Stimulated activated CD4-positive, alpha-beta T cell treated with anti-CD3 and anti-CD28 coated beads, Interleukin-1b, Interleukin-23, amount 100 ng/mL, for 4 hours (primary cell): ENCODE measurements at regions not wholly inside any gene's neighbourhood (a gene's known extent, or its start where the extent isn't known, plus 50 kb on each side); places are given as distances from the start of the nearest gene placed in this dataset.

Source experiments
- DNase-seq, 2 donors: peaks; one replicate each; pipeline ENCODE4 v3.0.0-alpha.2; 2020; ENCODE audit warnings: low read depth in 2 of 2

- no peak for DNase-seq
Observed at GRCh38 chr5:4877579-4877978, 262.6 kb upstream of the ADAMTS16 start.

- DNase-seq, result no peak
Observed at GRCh38 chr5:4879075-4879474, 261.1 kb upstream of the ADAMTS16 start.

GRCh38 chr5:4879693-4880303, 260.3 kb upstream of the ADAMTS16 start:
- peak in 1 of 2 donors; percentile 20 for DNase-seq

DNA sequence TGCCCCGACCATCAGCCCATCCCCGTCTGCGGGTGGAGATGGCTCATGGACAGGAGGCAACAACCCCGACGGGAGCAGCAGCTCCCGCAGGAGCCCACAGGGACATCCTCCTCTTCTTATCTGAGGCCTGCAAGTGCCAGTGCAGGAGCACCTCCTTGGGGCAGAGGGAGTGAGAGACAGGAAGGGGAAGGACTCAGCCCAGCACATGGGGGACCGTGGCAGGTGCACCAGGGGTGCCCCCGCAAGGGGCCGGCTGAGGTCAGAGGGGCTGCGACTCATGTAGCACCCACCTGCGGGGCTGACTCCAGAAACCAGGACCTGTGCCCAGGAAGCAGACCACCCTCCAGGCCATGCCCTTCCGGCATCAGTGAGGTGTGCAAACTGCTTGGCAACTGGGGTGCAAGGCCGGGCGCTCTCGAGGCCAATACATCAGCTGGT, 259.8 kb upstream of the ADAMTS16 start:
- DNase-seq, result no peak

DNA sequence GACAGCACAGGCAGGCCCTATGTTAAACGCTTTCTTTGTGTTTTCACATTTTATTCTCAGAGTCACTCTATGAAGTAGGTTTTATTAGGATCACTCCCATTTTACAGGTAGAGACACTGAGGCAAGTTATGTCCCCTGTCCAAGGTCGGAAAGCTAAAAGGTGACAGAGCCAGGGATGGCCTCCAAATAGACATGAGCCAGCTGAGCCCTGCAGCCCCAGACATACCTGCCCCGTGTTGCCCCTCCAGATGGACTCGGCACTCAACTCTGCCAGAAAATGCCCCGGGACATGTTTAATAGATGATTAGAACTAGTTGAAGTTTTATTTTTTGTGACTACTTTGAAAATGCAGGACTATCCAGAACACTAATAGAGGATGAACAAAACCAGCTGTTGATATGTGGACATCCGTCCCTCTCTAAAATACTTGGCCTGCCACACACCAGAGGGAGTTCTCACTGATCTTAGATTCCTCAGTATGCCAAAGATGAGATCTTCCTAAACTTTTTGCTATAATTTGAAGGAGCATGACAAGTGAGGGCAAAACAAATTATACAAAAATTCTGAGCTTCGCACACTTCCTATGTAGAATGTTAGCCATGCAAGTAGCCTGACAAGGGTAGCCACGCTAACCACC, 258.6 kb upstream of the ADAMTS16 start:
- no peak for DNase-seq

GRCh38 chr5:4882186-4882585, 257.9 kb upstream of the ADAMTS16 start:
- DNase-seq, result no peak

- DNase-seq, result no peak
Observed at GRCh38 chr5:4883360-4883759, 256.8 kb upstream of the ADAMTS16 start.

DNA sequence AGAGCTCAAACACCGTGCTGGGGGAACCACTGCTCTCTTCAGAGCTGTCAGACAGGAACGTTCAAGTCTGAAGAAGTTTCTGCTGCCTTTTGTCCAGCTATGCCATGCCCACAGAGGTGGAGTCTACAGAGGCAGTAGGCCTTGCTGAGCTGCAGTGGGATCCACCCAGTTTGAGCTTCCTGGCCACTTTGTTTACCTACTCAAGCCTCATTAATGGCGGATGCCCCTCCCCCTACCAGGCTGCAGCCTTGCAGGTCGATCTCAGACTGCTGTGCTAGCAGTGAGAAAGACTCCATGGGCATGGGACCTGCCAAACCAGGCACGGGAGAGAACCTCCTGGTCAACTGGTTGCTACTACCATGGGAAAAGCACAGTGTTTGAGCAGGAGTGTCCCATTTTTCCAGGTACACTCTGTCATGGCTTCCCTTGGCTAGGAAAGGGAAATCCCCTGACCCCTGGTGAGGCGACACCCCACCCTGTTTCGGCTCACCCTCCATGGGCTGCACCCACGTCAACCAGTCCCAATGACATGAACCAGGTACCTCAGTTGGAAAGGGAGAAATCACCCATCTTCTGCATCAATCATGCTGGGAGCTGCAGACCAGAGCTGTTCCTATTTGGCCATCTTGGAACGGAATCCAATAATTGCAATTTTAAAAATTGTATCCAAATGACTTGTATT, 246.9 kb upstream of the ADAMTS16 start:
- no peak for DNase-seq

DNA sequence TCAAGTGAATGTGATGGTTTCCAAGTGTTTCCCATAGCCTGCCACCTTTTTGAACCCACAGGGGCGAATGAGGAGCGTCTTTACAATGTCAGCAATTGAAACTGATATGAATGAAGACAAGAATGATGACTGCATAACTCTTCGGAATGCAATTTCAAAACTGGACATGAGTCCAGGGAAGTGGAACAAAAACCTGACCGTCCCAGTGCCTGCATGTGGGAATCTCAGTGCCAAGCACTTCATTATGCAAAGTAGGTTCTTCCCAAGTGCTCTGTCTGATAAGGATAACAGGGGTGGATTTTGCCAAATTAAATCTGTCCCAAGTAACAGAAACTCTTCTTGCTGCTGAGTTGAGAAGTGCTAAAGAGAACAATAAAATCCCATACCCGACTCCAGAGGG, 243.8 kb upstream of the ADAMTS16 start:
- DNase-seq, result no peak

DNA sequence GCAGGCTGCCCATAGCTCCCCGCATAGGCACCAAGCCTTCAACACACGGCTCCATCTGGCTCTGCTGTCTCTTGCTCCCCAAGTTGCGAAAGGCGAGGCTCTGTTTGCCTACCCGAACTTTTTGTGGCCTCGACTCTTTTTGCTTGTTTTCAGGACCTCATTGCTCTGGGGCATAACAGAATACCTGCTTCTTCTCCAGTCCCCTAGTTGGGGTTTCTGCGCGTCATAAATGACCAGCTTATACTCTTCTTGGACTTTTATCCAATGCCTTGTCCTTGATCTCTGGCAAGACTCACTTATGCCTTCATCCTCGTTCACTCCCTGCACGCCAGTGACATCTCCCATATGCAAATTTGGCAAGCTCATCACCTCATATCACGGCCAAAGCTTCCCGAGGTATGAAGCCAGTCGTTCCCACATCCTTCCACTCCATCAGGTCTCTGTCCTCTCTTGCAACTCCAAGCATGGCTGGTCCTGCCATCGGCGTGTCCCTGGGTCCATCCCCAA, 238.8 kb upstream of the ADAMTS16 start:
- DNase-seq, result no peak

- no peak for DNase-seq
Observed at GRCh38 chr5:4901924-4902323, 238.2 kb upstream of the ADAMTS16 start.

DNA sequence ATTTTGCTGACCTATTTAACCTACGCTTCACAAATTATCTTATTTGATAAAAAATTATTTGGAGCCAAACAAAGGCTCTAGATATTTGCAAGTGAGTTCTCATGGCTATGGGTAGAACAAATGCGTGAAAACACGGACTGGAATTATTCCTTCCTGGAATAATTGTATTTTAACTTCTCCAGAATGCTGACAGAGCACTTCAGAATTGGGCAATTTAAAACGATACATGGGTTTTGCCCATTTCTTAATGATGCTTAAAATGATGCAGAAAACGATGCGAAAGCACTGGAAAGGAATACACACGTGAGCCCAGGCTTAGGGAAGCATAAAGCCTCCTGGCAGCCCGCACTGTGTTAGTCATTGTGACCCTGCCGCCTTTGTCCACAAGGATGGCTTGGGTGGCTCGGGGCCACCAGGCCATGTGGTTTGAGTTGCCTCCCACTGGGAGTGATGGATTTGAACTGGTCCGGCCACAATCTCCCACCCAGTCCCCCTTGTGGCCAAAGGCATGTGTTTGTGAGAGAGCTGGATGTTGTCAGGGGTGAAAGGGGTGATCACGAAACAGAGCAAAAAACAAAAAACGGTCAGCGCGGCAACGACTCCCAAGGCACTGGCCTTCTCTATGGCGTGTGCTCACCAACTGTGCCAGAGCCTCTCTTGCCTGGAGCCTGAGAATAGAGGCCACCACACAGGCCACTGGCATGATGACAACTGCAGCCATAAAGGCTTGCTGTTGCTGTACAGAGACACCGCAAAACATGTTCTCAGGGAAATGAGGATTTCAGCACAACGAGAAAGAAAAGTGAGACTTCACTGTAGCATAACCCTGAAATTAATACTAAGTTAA, 234.2 kb upstream of the ADAMTS16 start:
- DNase-seq, result no peak

GRCh38 chr5:4906786-4907185, 233.3 kb upstream of the ADAMTS16 start:
- DNase-seq, result no peak

DNA sequence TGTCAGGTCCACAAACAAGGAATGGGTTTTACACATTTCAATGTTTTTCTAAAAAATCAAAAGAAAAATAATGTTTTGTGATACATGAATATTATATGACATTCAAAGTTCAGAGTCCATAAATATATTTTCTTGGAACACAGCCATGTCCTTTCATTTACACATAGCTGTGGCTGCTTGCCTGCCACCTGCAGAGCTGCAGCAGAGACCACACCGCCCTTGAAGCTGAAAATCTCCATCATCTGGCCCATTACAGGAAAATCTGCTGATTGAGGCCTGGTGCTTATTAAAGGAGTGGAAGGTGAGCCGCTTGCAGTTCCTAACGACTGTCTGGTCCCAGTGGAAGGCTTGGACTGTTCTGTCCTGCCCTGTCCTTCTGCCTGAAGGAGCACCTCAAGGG, 232.6 kb upstream of the ADAMTS16 start:
- DNase-seq, result no peak

GRCh38 chr5:4909086-4909485, 231.0 kb upstream of the ADAMTS16 start:
- DNase-seq, result no peak

- DNase-seq, result no peak
Observed at GRCh38 chr5:4911646-4912403, 228.3 kb upstream of the ADAMTS16 start.

- no peak for DNase-seq
Observed at GRCh38 chr5:4921929-4922328, 218.2 kb upstream of the ADAMTS16 start.

GRCh38 chr5:4924577-4924976, 215.6 kb upstream of the ADAMTS16 start:
- no peak for DNase-seq

DNA sequence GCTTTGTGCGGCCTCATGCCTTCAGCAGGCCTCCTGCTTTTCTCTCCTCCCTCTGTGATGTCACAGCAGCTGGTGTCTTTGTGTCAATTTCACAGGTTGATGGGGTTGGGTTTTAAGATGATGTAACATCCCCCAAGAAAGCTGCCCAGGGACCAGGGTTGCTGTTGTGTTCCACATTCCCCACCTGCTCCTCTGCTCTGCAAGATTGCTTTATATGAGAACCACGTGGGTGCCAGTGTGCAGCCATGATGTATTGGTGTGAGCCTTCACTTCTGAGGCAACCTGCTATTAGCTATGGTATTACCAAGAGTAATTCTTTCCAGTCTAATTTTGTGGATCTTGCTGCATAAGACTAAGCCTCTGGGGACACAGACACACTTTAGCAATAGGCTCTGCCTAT, 213.0 kb upstream of the ADAMTS16 start:
- no peak for DNase-seq

GRCh38 chr5:4928409-4928808, 211.7 kb upstream of the ADAMTS16 start:
- no peak for DNase-seq

GRCh38 chr5:4929092-4929655, 211.0 kb upstream of the ADAMTS16 start:
- no peak for DNase-seq
